GM12875 (cell line): ENCODE measurements at regions not wholly inside any gene's neighbourhood (a gene's known extent, or its start where the extent isn't known, plus 50 kb on each side); places are given as distances from the start of the nearest gene placed in this dataset.

Source experiments
- H3K4me3 ChIP-seq: one replicate; pipeline ENCODE4 v1.5.1; 2011; ENCODE audit warnings: low read depth, low read length, control low read depth
- CTCF ChIP-seq: IDR thresholded peaks from 2 replicates; pipeline ENCODE4 v1.5.1; 2011; ENCODE audit warnings: low read depth, mild to moderate bottlenecking, control low read depth, inconsistent platforms, low read length, moderate library complexity, borderline replicate concordance; ENCODE audit not compliant: insufficient read depth

- no peak for TF ChIP-seq CTCF
- no peak overlapping the region for H3K4me3 ChIP-seq
Observed at GRCh38 chr11:15580056-15580774, 465.5 kb downstream of the INSC start.

- no peak for TF ChIP-seq CTCF
- no peak overlapping the region for H3K4me3 ChIP-seq
Observed at GRCh38 chr11:15580775-15581095, 466.0 kb downstream of the INSC start.

GRCh38 chr11:15584158-15584557, 469.4 kb downstream of the INSC start:
- TF ChIP-seq CTCF = no peak
- H3K4me3 ChIP-seq = no peak overlapping the region

- TF ChIP-seq CTCF = no peak
- H3K4me3 ChIP-seq = no peak overlapping the region
Observed at GRCh38 chr11:15585602-15586331, 471.0 kb downstream of the INSC start.

- H3K4me3 ChIP-seq = no peak overlapping the region
- TF ChIP-seq CTCF = no peak
Observed at GRCh38 chr11:15586741-15587473, 472.2 kb downstream of the INSC start.

GRCh38 chr11:15589070-15589626, 474.4 kb downstream of the INSC start:
- no peak for TF ChIP-seq CTCF
- no peak overlapping the region for H3K4me3 ChIP-seq
